Right atrium auricular region (tissue), 2 donors: ENCODE measurements at regions not wholly inside any gene's neighbourhood (a gene's known extent, or its start where the extent isn't known, plus 50 kb on each side); places are given as distances from the start of the nearest gene placed in this dataset.

Experiments
- DNase-seq: peaks from one replicate; pipeline ENCODE4 v3.0.0-alpha.2; 2019; ENCODE audit warnings: low spot score
- H3K27ac ChIP-seq, 2 donors: fragments of 200-600 bp; sonication (generic); 1 replicate in 1 of 2; 2 replicates in 1 of 2; pipeline ENCODE4 v1.5.1; 2016 to 2019
- H3K27me3 ChIP-seq, 2 donors: fragments of 200-600 bp; sonication (generic); one replicate each; pipeline versions ENCODE4 v1.5.1 to v1.6.0; 2017 to 2019
- H3K36me3 ChIP-seq: fragments of 200-600 bp; sonication (generic); one replicate; pipeline ENCODE4 v1.5.1; 2016
- H3K4me1 ChIP-seq, 2 donors: fragments of 200-600 bp; sonication (generic); one replicate each; pipeline versions ENCODE4 v1.5.1 to v1.6.0; 2017 to 2019
- H3K4me3 ChIP-seq, 2 donors: fragments of 200-600 bp; sonication (generic); 1 replicate in 1 of 2; 2 replicates in 1 of 2; pipeline ENCODE4 v1.5.1; 2017 to 2019; ENCODE audit warnings: mild to moderate bottlenecking in 1 of 2, moderate library complexity in 1 of 2
- H3K9me3 ChIP-seq, 2 donors: fragments of 200-600 bp; sonication (generic); one replicate each; pipeline ENCODE4 v1.5.1; 2019
- TF ChIP-seq, protein P1 (sequence below), 2 donors: fragments of 200-600 bp; sonication (generic); IDR thresholded peaks; one replicate each; pipeline ENCODE4 v1.5.1; 2019; ENCODE audit warnings: antibody characterized with exemption in 2 of 2

- Histone ChIP-seq H3K27ac (no peak overlapping the region), H3K27me3 (no peaks in the 10 kb centered on the region), H3K4me1 (no peaks in the 10 kb centered on the region), H3K9me3 (no peaks in the 10 kb centered on the region), H3K36me3 (no peaks in the 10 kb centered on the region), H3K4me3 (no peak overlapping the region)
- no peak for DNase-seq
- TF ChIP-seq, protein P1, sequence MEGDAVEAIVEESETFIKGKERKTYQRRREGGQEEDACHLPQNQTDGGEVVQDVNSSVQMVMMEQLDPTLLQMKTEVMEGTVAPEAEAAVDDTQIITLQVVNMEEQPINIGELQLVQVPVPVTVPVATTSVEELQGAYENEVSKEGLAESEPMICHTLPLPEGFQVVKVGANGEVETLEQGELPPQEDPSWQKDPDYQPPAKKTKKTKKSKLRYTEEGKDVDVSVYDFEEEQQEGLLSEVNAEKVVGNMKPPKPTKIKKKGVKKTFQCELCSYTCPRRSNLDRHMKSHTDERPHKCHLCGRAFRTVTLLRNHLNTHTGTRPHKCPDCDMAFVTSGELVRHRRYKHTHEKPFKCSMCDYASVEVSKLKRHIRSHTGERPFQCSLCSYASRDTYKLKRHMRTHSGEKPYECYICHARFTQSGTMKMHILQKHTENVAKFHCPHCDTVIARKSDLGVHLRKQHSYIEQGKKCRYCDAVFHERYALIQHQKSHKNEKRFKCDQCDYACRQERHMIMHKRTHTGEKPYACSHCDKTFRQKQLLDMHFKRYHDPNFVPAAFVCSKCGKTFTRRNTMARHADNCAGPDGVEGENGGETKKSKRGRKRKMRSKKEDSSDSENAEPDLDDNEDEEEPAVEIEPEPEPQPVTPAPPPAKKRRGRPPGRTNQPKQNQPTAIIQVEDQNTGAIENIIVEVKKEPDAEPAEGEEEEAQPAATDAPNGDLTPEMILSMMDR (IDR thresholded peaks at IDR 0.05): no peak
Observed at GRCh38 chr6:82045965-82046756, 201.4 kb downstream of the IBTK start.

GRCh38 chr6:82040405-82041221, 206.9 kb downstream of the IBTK start:
- no peak overlapping the region for H3K4me3 ChIP-seq
- H3K27me3 ChIP-seq: no peaks in the 10 kb centered on the region
- no peak overlapping the region for H3K27ac ChIP-seq
- H3K9me3 ChIP-seq: no peaks in the 10 kb centered on the region
- TF ChIP-seq, protein P1 (IDR thresholded peaks at IDR 0.05): peak; percentile 56 to 78
- no peaks in the 10 kb centered on the region for H3K4me1 ChIP-seq
- H3K36me3 ChIP-seq: no peaks in the 10 kb centered on the region
- DNase-seq: no peak

DNA sequence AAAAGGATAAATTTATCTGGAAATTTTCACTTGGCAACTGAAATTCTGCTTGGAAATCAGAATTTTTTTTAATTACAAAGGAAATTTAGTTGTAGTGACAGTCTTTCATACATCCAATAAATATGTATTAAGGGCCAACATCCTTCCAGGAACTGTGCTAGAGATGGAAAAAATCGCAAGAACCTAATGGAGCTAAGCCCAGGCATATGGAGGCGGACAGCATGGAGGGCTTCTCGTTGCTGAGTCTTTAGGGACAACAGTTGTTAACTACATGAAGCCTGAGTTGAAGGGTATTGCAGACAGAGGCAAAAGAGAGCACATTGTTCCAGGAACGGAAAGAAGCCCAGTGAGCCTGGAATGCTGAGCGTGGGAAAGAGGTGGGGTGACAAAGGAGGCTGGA, 208.9 kb downstream of the IBTK start:
- Histone ChIP-seq H3K27me3 (no peaks in the 10 kb centered on the region), H3K27ac (no peak overlapping the region), H3K4me3 (no peak overlapping the region), H3K9me3 (no peaks in the 10 kb centered on the region), H3K36me3 (no peaks in the 10 kb centered on the region), H3K4me1 (no peaks in the 10 kb centered on the region)
- DNase-seq: no peak
- TF ChIP-seq, protein P1 (IDR thresholded peaks at IDR 0.05): no peak

GRCh38 chr6:82035526-82035925, 212.0 kb downstream of the IBTK start:
- Histone ChIP-seq H3K4me1 (peaks cover 0 to 7% of the 10 kb centered on the region in 2 donors), H3K27ac (no peak overlapping the region), H3K9me3 (no peaks in the 10 kb centered on the region), H3K4me3 (no peak overlapping the region), H3K36me3 (no peaks in the 10 kb centered on the region), H3K27me3 (no peaks in the 10 kb centered on the region)
- DNase-seq: no peak
- TF ChIP-seq, protein P1 (IDR thresholded peaks at IDR 0.05): no peak

- Histone ChIP-seq H3K27ac (peak overlapping the region; percentile 41 to 66), H3K27me3 (no peaks in the 10 kb centered on the region), H3K9me3 (no peaks in the 10 kb centered on the region), H3K4me3 (no peak overlapping the region), H3K4me1 (peaks cover 0 to 17% of the 10 kb centered on the region in 2 donors), H3K36me3 (no peaks in the 10 kb centered on the region)
- DNase-seq: peak; percentile 87
- TF ChIP-seq, protein P1 (IDR thresholded peaks at IDR 0.05): no peak
Observed at GRCh38 chr6:82033631-82034211, 213.8 kb downstream of the IBTK start.
